Uterus (tissue), 2 donors: ENCODE measurements at regions not wholly inside any gene's neighbourhood (a gene's known extent, or its start where the extent isn't known, plus 50 kb on each side); places are given as distances from the start of the nearest gene placed in this dataset.

ENCODE experiments used
- CTCF ChIP-seq, 4 experiments: fragments of 200-600 bp in 2 of 4; fragments of 450-650 bp in 2 of 4; sonication (generic) in 2 of 4; IDR thresholded peaks; one replicate each; pipeline ENCODE4 v1.5.1; 2016 to 2019; ENCODE audit warnings: antibody characterized with exemption in 4 of 4, mild to moderate bottlenecking in 2 of 4, moderate library complexity in 1 of 4
- POLR2A ChIP-seq, 2 donors: fragments of 450-650 bp; IDR thresholded peaks; one replicate each; pipeline ENCODE4 v1.6.1; 2016; ENCODE audit warnings: antibody characterized with exemption in 2 of 2, mild to moderate bottlenecking in 1 of 2, moderate library complexity in 1 of 2

DNA sequence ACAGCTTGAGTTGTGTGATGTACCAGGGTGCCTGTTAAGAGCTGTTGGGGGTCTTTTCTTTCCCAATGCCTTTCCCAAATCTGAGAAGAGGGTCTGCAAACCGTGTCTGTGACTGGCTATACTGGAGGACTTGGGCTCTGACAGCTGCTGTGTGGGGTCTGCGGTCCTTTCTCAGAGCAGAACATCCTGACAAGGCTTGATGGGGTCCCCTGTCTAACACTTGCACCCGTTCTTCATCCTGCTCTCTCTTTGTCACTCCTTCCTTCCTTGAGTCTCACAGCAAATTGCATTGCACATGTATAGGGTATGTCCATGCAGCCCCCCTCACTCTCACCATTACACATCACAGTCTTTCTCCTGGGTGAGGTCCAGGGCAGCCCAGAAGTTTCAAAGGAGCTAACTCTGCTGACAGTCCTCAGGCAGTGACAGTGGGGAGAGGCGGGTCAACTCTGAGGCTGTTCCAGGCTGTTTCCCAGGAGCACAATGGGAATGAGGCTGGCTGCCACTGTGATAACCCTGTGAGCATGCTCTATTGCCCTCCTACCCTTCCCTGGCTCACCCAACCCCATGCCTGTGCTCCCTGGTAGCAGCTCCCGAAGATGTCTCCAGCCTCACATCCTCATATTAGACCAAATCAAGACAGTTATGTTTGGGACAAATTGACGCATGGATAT lies 163.2 kb upstream of the GGTLC1 start:
- TF ChIP-seq CTCF (IDR thresholded peaks at IDR 0.05) (no peak), POLR2A (IDR thresholded peaks at IDR 0.05) (no peak)
